KMS-11 (cell line): ENCODE measurements at regions not wholly inside any gene's neighbourhood (a gene's known extent, or its start where the extent isn't known, plus 50 kb on each side); places are given as distances from the start of the nearest gene placed in this dataset.
"Not testable (repeated sequence)": the region's sequence is repeated elsewhere in the genome, so short reads cannot be mapped to it uniquely, and the experiment has no call there.

ENCODE experiments used
- H2AFZ ChIP-seq: fragments of 200-600 bp; sonication (generic); 2 replicates; pipeline ENCODE4 v1.6.1; 2016; ENCODE audit warnings: antibody characterized with exemption, mixed run types, low read depth
- H3K27ac ChIP-seq: fragments of 200-600 bp; sonication (generic); 2 replicates; pipeline ENCODE4 v1.6.1; 2016; ENCODE audit warnings: mild to moderate bottlenecking, mixed run types
- H3K27me3 ChIP-seq: fragments of 200-600 bp; sonication (generic); 2 replicates; pipeline ENCODE4 v1.6.1; 2017; ENCODE audit warnings: mild to moderate bottlenecking, low read depth, mixed run types, moderate library complexity; ENCODE audit not compliant: insufficient read depth
- H3K36me3 ChIP-seq: fragments of 200-600 bp; sonication (generic); 2 replicates; pipeline ENCODE4 v1.6.1; 2017; ENCODE audit warnings: mild to moderate bottlenecking, mixed run types; ENCODE audit not compliant: insufficient read depth
- H3K4me1 ChIP-seq: fragments of 200-600 bp; sonication (generic); 2 replicates; pipeline ENCODE4 v1.6.1; 2016; ENCODE audit warnings: mild to moderate bottlenecking, low read depth, mixed run types; ENCODE audit not compliant: poor library complexity, severe bottlenecking
- H3K4me2 ChIP-seq: fragments of 200-600 bp; sonication (generic); 2 replicates; pipeline ENCODE4 v1.7.0; 2016; ENCODE audit warnings: mild to moderate bottlenecking, mixed run types
- H3K4me3 ChIP-seq: fragments of 200-600 bp; sonication (generic); IDR thresholded peaks from 2 replicates; pipeline ENCODE4 v1.6.1; 2017; ENCODE audit warnings: low read depth, low read length, mixed read lengths; ENCODE audit not compliant: insufficient read depth
- H3K79me2 ChIP-seq: fragments of 200-600 bp; sonication (generic); 2 replicates; pipeline ENCODE4 v1.6.1; 2016; ENCODE audit warnings: low read depth, mixed run types; ENCODE audit not compliant: insufficient read depth
- H3K9ac ChIP-seq: fragments of 200-600 bp; sonication (generic); 2 replicates; pipeline ENCODE4 v1.6.1; 2016; ENCODE audit warnings: mild to moderate bottlenecking, mixed run types
- H4K20me1 ChIP-seq: fragments of 200-600 bp; sonication (generic); 2 replicates; pipeline ENCODE4 v1.6.1; 2016; ENCODE audit warnings: mild to moderate bottlenecking, mixed run types; ENCODE audit not compliant: insufficient read depth
- CTCF ChIP-seq: fragments of 200-600 bp; sonication (generic); conservative IDR thresholded peaks from 2 replicates; pipeline ENCODE4 v1.6.1; 2017; ENCODE audit warnings: low read depth, mild to moderate bottlenecking, antibody characterized with exemption, low read length, moderate library complexity, mixed read lengths

GRCh38 chr2:64742678-64743077 lies 89.0 kb upstream of the SERTAD2 start:
- H4K20me1 ChIP-seq = no peaks in the 10 kb centered on the region; the same call in 1 of the 2 replicates
- no peaks in the 10 kb centered on the region for H3K4me1 ChIP-seq
- no peaks in the 10 kb centered on the region for H3K79me2 ChIP-seq

GRCh38 chr2:64743739-64744330 lies 90.1 kb upstream of the SERTAD2 start:
- Histone ChIP-seq H3K4me2 (no peak overlapping the region), H4K20me1 (no peaks in the 10 kb centered on the region; the same call in 1 of the 2 replicates), H2AFZ (no peak overlapping the region), H3K79me2 (no peaks in the 10 kb centered on the region), H3K4me3 (no peak overlapping the region), H3K27me3 (no peaks in the 10 kb centered on the region), H3K27ac (no peak overlapping the region), H3K36me3 (no peaks in the 10 kb centered on the region), H3K9ac (no peak overlapping the region), H3K4me1 (peaks cover 5% of the 10 kb centered on the region)
- no peak for TF ChIP-seq CTCF

More at GRCh38 chr2:64742678-64743077, 89.0 kb upstream of the SERTAD2 start:
- Histone ChIP-seq H3K36me3 (no peaks in the 10 kb centered on the region), H3K27me3 (no peaks in the 10 kb centered on the region), H3K9ac (no peak overlapping the region), H3K27ac (no peak overlapping the region), H3K4me3 (no peak overlapping the region), H3K4me2 (no peak overlapping the region), H2AFZ (no peak overlapping the region)
- no peak for TF ChIP-seq CTCF

- Histone ChIP-seq H3K9ac (no peak overlapping the region), H3K4me2 (no peak overlapping the region), H4K20me1 (no peaks in the 10 kb centered on the region; the same call in 1 of the 2 replicates), H3K27me3 (no peaks in the 10 kb centered on the region), H3K27ac (no peak overlapping the region), H3K79me2 (no peaks in the 10 kb centered on the region), H3K4me3 (no peak overlapping the region), H3K36me3 (no peaks in the 10 kb centered on the region), H2AFZ (no peak overlapping the region), H3K4me1 (peaks cover 16% of the 10 kb centered on the region)
- TF ChIP-seq CTCF = no peak
These were observed 91.8 kb upstream of the SERTAD2 start for GRCh38 chr2:64745562-64745961.

GRCh38 chr2:64747690-64748091 lies 94.0 kb upstream of the SERTAD2 start:
- H3K4me2 ChIP-seq, H3K27ac ChIP-seq: not testable (repeated sequence)

GRCh38 chr2:64748147-64748546 lies 94.4 kb upstream of the SERTAD2 start:
- Histone ChIP-seq H3K4me2 (no peak overlapping the region), H3K36me3 (no peaks in the 10 kb centered on the region), H3K4me3 (no peak overlapping the region), H3K27me3 (no peaks in the 10 kb centered on the region), H3K9ac (no peak overlapping the region), H4K20me1 (no peaks in the 10 kb centered on the region; the same call in 1 of the 2 replicates), H3K79me2 (no peaks in the 10 kb centered on the region), H3K4me1 (peaks cover 27% of the 10 kb centered on the region), H2AFZ (no peak overlapping the region), H3K27ac (no peak overlapping the region)
- TF ChIP-seq CTCF = no peak

More at GRCh38 chr2:64747690-64748091, 94.0 kb upstream of the SERTAD2 start:
- H3K79me2 ChIP-seq, H4K20me1 ChIP-seq, H3K27me3 ChIP-seq, H3K4me3 ChIP-seq, H3K9ac ChIP-seq, H3K36me3 ChIP-seq, H2AFZ ChIP-seq: not testable (repeated sequence)
- H3K4me1 ChIP-seq = peaks cover 24% of the 10 kb centered on the region
